Stomach (tissue), 8 donors: ENCODE measurements at regions not wholly inside any gene's neighbourhood (a gene's known extent, or its start where the extent isn't known, plus 50 kb on each side); places are given as distances from the start of the nearest gene placed in this dataset.
A peak's percentile ranks its signal among the peaks of the same experiment; 100 is the strongest.

ENCODE experiments used
- DNase-seq, 2 donors: peaks; one replicate each; pipeline versions ENCODE4 v3.0.0 to v3.0.0-alpha.2; 2013 to 2019
- H3K27ac ChIP-seq, 5 donors: fragments of 200-600 bp in 4 of 5; sonication (generic) in 4 of 5; one replicate each; pipeline ENCODE4 v1.5.1; 2013 to 2019; ENCODE audit warnings: mild to moderate bottlenecking in 1 of 5, moderate library complexity in 1 of 5
- H3K27me3 ChIP-seq, 3 donors: fragments of 200-600 bp; sonication (generic); one replicate each; pipeline ENCODE4 v1.5.1; 2017 to 2019; ENCODE audit warnings: mixed run types in 1 of 3
- H3K36me3 ChIP-seq, 4 donors: fragments of 200-600 bp; sonication (generic); 1 replicate in 3 of 4; 2 replicates in 1 of 4; pipeline ENCODE4 v1.5.1; 2016 to 2019
- H3K4me1 ChIP-seq, 4 donors: fragments of 200-600 bp; sonication (generic); one replicate each; pipeline ENCODE4 v1.5.1; 2016 to 2019
- H3K4me3 ChIP-seq, 4 donors: fragments of 200-600 bp; sonication (generic) in 3 of 4; one replicate each; pipeline ENCODE4 v1.5.1; 2016 to 2019; ENCODE audit warnings: mild to moderate bottlenecking in 1 of 4
- H3K9me3 ChIP-seq, 4 donors: fragments of 200-600 bp; sonication (generic); one replicate each; pipeline ENCODE4 v1.5.1; 2016 to 2019
- EP300 ChIP-seq: sonication (generic); formaldehyde crosslinking; IDR thresholded peaks from one replicate; pipeline ENCODE4 v1.6.1; 2017; ENCODE audit warnings: antibody characterized with exemption
- POLR2A ChIP-seq, 4 donors: fragments of 450-650 bp; IDR thresholded peaks; one replicate each; pipeline ENCODE4 v1.6.1; 2016; ENCODE audit warnings: antibody characterized with exemption in 4 of 4, control low read depth in 2 of 4, mild to moderate bottlenecking in 1 of 4, moderate library complexity in 1 of 4
- POLR2AphosphoS5 ChIP-seq, 3 donors: sonication (generic); formaldehyde crosslinking; IDR thresholded peaks; one replicate each; pipeline ENCODE4 v1.6.1; 2016; ENCODE audit warnings: antibody characterized with exemption in 3 of 3
- WGBS, 5 donors: extraction: QIAGEN DNeasy Blood & Tissue Kit in 3 of 5; methylation state at CpG; one replicate each; pipeline versions ENCODE4 v1.1.5 to v1.1.7; 2013 to 2018; 5-methylcytosine and 5-hydroxymethylcytosine counted together
- intact Hi-C: fragments of 100-400 bp; cut with DNase I; formaldehyde crosslinking; loops from one replicate; pipeline ENCODE4 v1.15.1; 2023; ENCODE audit warnings: low total_unique reads
- TF ChIP-seq, protein P1 (sequence below), 7 experiments: fragments of 450-650 bp in 4 of 7; fragments of 200-600 bp in 3 of 7; sonication (generic) in 3 of 7; IDR thresholded peaks; one replicate each; pipeline ENCODE4 v1.5.1; 2016 to 2019; ENCODE audit warnings: antibody characterized with exemption in 7 of 7, control low read depth in 2 of 7, mild to moderate bottlenecking in 1 of 7
- donor health status: healthy with polysubstance abuse.
- donor health status: Bipolar disorder and iron deficiency.
- donor health status: healthy.

DNA sequence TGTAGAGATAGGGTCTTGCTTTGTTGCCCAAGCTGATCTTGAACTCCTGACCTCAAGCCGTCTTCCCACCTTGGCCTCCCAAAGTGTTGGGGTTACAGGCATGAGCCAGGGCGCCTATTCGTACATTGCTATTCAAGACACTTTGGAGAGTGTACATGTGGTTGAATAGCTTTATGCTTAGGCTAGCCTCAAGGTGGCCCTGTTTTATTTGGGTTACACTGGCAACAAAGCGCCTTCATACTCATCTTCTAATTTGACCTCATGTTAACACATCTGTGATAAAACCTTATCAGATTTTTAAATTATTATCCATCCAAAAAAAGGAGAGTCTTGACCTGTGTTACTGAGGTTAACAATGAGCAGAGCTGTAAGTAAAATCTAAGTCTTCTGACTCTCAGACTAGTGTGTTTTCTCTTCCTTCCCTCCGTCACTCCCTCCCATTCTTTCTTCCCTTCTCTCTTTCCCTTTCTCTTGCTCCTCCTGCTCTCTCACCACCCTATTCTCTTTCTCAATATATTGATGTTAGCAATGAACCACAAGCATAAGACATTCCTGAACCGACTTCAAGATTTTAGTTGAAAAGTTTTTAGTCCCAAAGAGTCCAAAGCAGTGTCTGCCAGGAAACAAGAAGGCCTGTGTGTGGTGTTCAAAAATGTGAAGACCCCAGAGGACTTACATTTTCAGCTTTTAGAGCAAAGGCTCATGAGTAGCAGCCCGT lies 603.7 kb upstream of the CFAP20DC start:
- no peaks in the 10 kb centered on the region for H3K36me3 ChIP-seq
- 82 to 86% (median 83%) methylated on average over 7 of the region's 7 CpGs for WGBS, 5 donors
- intact Hi-C loops = no loop called here
- no peaks in the 10 kb centered on the region for H3K27me3 ChIP-seq
- H3K9me3 ChIP-seq = peaks cover 0 to 24% (median 14%) of the 10 kb centered on the region in 4 donors
- TF ChIP-seq, protein P1, sequence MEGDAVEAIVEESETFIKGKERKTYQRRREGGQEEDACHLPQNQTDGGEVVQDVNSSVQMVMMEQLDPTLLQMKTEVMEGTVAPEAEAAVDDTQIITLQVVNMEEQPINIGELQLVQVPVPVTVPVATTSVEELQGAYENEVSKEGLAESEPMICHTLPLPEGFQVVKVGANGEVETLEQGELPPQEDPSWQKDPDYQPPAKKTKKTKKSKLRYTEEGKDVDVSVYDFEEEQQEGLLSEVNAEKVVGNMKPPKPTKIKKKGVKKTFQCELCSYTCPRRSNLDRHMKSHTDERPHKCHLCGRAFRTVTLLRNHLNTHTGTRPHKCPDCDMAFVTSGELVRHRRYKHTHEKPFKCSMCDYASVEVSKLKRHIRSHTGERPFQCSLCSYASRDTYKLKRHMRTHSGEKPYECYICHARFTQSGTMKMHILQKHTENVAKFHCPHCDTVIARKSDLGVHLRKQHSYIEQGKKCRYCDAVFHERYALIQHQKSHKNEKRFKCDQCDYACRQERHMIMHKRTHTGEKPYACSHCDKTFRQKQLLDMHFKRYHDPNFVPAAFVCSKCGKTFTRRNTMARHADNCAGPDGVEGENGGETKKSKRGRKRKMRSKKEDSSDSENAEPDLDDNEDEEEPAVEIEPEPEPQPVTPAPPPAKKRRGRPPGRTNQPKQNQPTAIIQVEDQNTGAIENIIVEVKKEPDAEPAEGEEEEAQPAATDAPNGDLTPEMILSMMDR (IDR thresholded peaks at IDR 0.05) = no peak
- TF ChIP-seq EP300 (no peak), POLR2AphosphoS5 (IDR thresholded peaks at IDR 0.05) (no peak), POLR2A (IDR thresholded peaks at IDR 0.05) (no peak)
- peak in 1 of 2 donors; percentile 46 for DNase-seq
- peaks cover 0 to 12% (median 3%) of the 10 kb centered on the region in 4 donors for H3K4me1 ChIP-seq
- H3K27ac ChIP-seq = peak overlapping the region in 4 of 5 donors; percentile 13 to 63 (median 42)
- no peak overlapping the region for H3K4me3 ChIP-seq

DNA sequence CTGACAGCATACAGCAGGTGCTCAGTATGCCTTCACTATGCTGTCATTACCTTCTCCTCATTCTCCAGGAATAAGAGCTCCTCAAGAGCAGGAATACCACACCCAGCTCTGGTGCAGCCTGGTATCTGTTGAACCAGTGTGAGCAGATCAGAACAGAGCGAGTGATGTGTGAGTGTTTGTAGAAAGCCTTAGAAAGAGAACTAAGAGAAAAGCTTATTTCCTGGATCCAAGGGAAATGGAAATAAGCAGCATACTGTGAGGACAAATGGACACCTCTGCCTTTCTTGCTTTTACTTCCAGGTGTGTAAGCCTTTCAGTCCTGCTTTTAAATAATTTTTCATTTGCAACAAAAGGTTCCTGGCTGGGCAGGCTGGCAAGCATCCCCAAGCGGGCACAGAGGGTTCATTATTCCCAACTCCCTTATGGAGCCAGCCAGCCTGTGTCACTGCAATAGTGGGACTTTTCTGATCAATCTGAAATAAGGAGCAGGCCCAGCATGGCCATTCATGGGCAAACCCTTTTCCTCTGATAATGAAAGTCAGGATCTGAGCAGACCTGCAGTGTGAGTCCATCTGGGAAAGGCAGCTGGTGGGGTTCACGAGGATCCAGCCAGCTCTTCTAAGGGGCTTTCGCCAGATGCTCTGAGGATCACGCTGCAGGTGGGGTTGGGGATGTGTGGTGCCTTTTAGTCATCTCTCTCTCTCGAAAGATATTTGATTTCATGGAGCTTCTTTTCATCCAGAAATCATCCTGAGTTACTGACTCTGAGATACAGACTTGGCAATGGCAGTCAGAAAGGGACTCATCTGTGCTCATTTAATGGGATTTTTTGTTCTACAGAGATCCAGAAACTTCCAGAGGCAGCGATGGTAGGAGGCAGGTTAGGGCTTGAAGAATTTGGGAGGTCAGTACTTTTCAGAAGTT lies 594.9 kb upstream of the CFAP20DC start:
- H3K27me3 ChIP-seq = no peaks in the 10 kb centered on the region
- no peak overlapping the region for H3K27ac ChIP-seq
- H3K9me3 ChIP-seq = peaks cover 0 to 14% (median 6%) of the 10 kb centered on the region in 4 donors
- intact Hi-C loops = no loop called here
- TF ChIP-seq EP300 = no peak
- TF ChIP-seq POLR2AphosphoS5 (IDR thresholded peaks at IDR 0.05) = no peak
- TF ChIP-seq, protein P1 (IDR thresholded peaks at IDR 0.05) = no peak
- TF ChIP-seq POLR2A (IDR thresholded peaks at IDR 0.05) = no peak
- DNase-seq = no peak
- H3K4me1 ChIP-seq = peaks cover 0 to 6% (median 3%) of the 10 kb centered on the region in 4 donors
- H3K36me3 ChIP-seq = no peaks in the 10 kb centered on the region
- no peak overlapping the region for H3K4me3 ChIP-seq
- WGBS, 5 donors = 81 to 88% (median 84%) methylated on average over 6 to 7 of the region's 7 CpGs

DNA sequence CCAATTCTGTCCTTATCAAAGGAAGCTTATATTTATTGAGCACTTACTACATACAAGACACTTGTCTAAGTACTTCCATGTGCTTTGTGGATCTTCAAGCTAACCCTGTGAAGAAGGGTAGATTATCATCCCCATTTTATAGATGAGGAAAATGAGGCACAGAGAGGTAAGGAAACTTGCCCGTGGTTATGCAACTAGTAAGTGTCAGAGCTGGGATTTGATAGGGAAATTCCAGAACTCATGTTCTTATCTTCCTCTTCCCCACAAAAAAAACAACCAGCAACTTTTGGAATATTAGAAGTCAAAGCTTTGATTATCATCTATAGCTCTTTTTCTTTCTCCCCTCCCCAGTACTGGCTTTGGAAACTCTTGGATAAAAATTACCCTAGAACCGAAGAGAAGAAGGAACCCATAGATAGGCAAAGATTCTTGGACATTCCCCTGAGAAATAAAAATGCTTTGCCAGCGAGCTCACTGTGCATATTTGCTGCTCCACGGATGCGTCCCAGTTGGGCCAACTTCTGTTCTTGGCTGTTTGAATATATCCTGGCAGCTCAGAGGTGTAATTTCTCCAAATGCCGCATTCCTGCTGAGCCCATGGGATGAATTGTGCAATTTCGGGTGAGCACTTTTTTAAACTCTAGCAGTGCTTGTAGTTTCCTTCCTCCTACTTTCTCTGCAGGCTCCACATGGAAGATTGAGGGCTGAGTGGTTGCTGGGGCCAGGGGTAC lies 591.5 kb upstream of the CFAP20DC start:
- Histone ChIP-seq H3K4me3 (no peak overlapping the region), H3K36me3 (no peaks in the 10 kb centered on the region), H3K4me1 (peaks cover 0 to 6% (median 3%) of the 10 kb centered on the region in 4 donors), H3K27me3 (no peaks in the 10 kb centered on the region), H3K27ac (no peak overlapping the region), H3K9me3 (no peaks in the 10 kb centered on the region)
- WGBS, 5 donors = 56 to 69% (median 65%) methylated on average over 7 of the region's 7 CpGs
- TF ChIP-seq POLR2AphosphoS5 (IDR thresholded peaks at IDR 0.05) (no peak), POLR2A (IDR thresholded peaks at IDR 0.05) (no peak), EP300 (no peak)
- TF ChIP-seq, protein P1 (IDR thresholded peaks at IDR 0.05) = no peak
- no peak for DNase-seq
- intact Hi-C loops = no loop called here
